Thymus (tissue), 11 donors: ENCODE measurements at regions not wholly inside any gene's neighbourhood (a gene's known extent, or its start where the extent isn't known, plus 50 kb on each side); places are given as distances from the start of the nearest gene placed in this dataset.
A peak's percentile ranks its signal among the peaks of the same experiment; 100 is the strongest.

ENCODE experiments used
- DNase-seq, 9 donors: peaks; one replicate each; pipeline ENCODE4 v3.0.0-alpha.2; 2013; ENCODE audit warnings: low spot score in 9 of 9, low read depth in 6 of 9, missing footprints in 1 of 9
- H3K27ac ChIP-seq, 2 donors: one replicate each; pipeline ENCODE4 v1.5.1; 2013; ENCODE audit warnings: control low read depth in 1 of 2, low read depth in 1 of 2, low read length in 1 of 2, mild to moderate bottlenecking in 1 of 2, moderate library complexity in 1 of 2
- H3K27me3 ChIP-seq, 2 donors: one replicate each; pipeline ENCODE4 v1.5.1; 2013; ENCODE audit warnings: low read length in 1 of 2; ENCODE audit not compliant: control insufficient read depth in 2 of 2, insufficient read depth in 1 of 2
- H3K36me3 ChIP-seq, 2 donors: one replicate each; pipeline ENCODE4 v1.5.1; 2013; ENCODE audit warnings: low read length in 1 of 2, mild to moderate bottlenecking in 1 of 2, moderate library complexity in 1 of 2; ENCODE audit not compliant: control insufficient read depth in 2 of 2, insufficient read depth in 2 of 2
- H3K4me1 ChIP-seq, 2 donors: one replicate each; pipeline ENCODE4 v1.5.1; 2013; ENCODE audit warnings: low read length in 2 of 2; ENCODE audit not compliant: control insufficient read depth in 2 of 2, insufficient read depth in 2 of 2
- H3K4me3 ChIP-seq, 2 donors: one replicate each; pipeline ENCODE4 v1.5.1; 2013; ENCODE audit warnings: low read length in 2 of 2, control low read depth in 1 of 2, mild to moderate bottlenecking in 1 of 2
- H3K9me3 ChIP-seq, 2 donors: one replicate each; pipeline ENCODE4 v1.5.1; 2013; ENCODE audit warnings: low read length in 1 of 2, mild to moderate bottlenecking in 1 of 2; ENCODE audit not compliant: control insufficient read depth in 2 of 2, insufficient read depth in 1 of 2
- WGBS: extraction: QIAGEN DNeasy Blood & Tissue Kit; methylation state at CpG from one replicate; pipeline ENCODE4 v1.1.7; 2013; 5-methylcytosine and 5-hydroxymethylcytosine counted together
- donor health status: healthy.

DNA sequence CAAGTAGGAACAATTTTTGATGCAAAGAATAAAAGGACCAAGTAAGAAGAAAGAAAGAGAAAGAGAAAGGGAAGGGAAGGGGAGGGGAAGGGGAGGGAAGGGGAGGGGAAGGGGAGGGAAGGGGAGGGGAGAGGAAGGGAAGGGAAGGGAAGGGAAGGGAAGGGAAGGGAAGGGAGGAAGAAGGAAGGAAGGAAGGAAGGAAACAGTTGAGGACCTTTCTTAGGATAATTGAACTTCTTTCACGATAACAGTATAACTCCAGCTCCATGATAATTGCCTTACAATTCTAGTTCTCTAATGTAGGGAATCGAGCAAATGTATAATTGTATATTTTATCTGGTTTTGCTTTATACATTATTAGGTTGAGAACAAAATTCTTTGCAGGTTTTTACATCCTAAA, 556.2 kb upstream of the PCDH10 start:
- H3K36me3 ChIP-seq, result no peaks in the 10 kb centered on the region
- no peaks in the 10 kb centered on the region for H3K9me3 ChIP-seq
- no peak overlapping the region for H3K4me3 ChIP-seq
- H3K27me3 ChIP-seq, result no peaks in the 10 kb centered on the region
- H3K4me1 ChIP-seq, result no peaks in the 10 kb centered on the region
- DNase-seq, result no peak
- 100% methylated on average over 2 of the region's 2 CpGs for whole genome bisulfite sequencing
- no peak overlapping the region for H3K27ac ChIP-seq

DNA sequence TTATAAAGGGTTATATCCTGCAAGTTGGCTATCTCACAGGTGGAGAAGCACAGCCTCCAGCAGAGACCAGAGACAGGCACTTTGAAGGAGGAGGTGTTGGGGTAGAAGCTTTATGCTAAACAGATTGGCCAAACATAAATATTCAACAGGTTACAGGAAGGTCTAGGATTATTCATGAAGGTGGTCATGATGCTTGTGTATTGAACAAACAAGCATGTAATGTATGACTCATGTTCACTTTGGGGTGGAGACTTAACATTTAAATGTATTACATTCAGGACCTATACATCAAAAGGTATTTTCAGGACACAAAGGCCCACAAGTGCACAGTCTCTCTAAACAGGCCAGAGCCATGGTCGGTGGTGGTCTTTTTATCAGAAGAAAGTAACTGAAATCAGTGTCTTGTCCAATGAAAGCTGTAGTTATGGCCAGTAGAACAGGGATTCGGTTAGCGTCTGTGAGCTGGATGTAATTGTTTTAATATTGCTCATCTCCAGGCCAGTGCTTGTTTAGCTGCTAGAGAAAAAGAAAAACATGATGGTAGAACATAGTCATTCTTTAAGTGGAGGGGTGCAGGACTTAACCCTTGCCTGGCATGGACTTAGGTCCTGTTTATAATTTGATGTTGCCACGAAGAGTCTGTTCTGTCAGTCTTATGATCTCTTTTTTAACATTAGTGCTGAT, 555.2 kb upstream of the PCDH10 start:
- no peaks in the 10 kb centered on the region for H3K27me3 ChIP-seq
- H3K9me3 ChIP-seq, result no peaks in the 10 kb centered on the region
- no peaks in the 10 kb centered on the region for H3K36me3 ChIP-seq
- WGBS, result 69% methylated on average over 4 of the region's 4 CpGs
- H3K4me1 ChIP-seq, result no peaks in the 10 kb centered on the region
- H3K27ac ChIP-seq, result no peak overlapping the region
- no peak overlapping the region for H3K4me3 ChIP-seq
- no peak for DNase-seq

DNA sequence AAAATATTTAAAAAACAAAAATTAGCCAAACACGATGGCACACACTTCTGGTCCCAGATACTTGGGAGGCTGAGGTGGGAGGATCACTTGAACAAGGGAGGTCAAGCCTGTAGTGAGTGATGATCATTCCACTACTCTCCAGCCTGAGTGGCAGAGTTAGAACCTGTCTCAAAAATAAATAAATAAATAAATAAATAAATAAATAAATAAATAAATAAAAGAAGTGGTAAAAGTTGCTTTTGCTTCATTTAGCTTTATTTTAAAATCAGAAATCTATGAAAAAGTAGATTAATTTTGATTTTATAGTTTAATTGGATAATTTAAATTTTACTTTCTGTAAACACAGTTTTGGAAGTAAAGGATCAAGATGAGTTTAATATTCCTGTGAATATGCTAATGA, 552.9 kb upstream of the PCDH10 start:
- H3K27me3 ChIP-seq, result no peaks in the 10 kb centered on the region
- no peaks in the 10 kb centered on the region for H3K36me3 ChIP-seq
- no peak for DNase-seq
- 97% methylated on average over 1 of the region's 1 CpG for WGBS
- H3K27ac ChIP-seq, result no peak overlapping the region
- no peak overlapping the region for H3K4me3 ChIP-seq
- no peaks in the 10 kb centered on the region for H3K4me1 ChIP-seq
- H3K9me3 ChIP-seq, result no peaks in the 10 kb centered on the region

DNA sequence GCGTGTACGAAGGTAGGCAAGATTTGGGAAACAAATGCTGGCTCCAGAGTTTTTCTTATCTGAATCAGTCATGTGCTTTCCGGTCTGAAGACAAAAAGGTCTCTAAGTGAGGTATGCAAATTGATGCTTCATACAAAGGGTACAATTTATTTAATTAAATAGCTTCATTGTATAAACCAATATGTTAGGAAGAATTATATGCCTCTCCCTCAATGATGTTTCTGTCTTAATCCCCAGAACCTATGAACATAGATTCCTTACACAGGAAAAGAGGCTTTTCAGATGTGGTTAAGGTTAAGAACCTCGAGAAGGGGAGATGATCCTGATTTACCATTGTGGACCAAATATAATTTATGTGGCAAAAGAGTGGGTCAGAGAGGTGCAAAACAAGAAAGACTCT, 543.5 kb upstream of the PCDH10 start:
- Histone ChIP-seq H3K36me3 (no peaks in the 10 kb centered on the region), H3K4me1 (no peaks in the 10 kb centered on the region), H3K9me3 (no peaks in the 10 kb centered on the region), H3K27me3 (no peaks in the 10 kb centered on the region), H3K4me3 (no peak overlapping the region), H3K27ac (no peak overlapping the region)
- DNase-seq, result no peak
- WGBS, result 65% methylated on average over 4 of the region's 4 CpGs

- no peak for DNase-seq
- H3K27me3 ChIP-seq, result no peaks in the 10 kb centered on the region
- H3K27ac ChIP-seq, result no peak overlapping the region
Measured at GRCh38 chr4:132614682-132615081, 534.4 kb upstream of the PCDH10 start.

DNA sequence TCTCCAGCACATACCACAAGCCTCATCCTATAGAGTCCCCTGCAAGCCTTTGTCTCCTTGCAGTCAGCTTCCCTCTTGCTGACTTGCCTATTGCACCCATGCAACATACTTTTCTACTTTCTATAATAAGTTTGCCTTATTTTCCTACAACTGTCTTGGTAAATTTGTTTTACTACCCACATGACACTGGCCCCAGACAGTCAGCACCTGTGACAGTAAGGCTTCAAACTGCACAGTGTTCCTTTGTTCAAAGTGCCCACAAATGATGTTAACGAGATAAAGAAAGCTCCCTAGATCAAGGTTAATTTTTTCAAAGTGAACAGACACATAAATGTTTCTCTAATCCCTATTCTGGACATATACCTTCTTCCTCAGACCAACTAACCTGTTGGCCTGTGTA, 529.1 kb upstream of the PCDH10 start:
- H3K4me1 ChIP-seq, result peaks cover 6 to 11% of the 10 kb centered on the region in 2 donors
- peak in 8 of 9 donors; percentile 14 to 81 (median 48) for DNase-seq
- H3K9me3 ChIP-seq, result peaks cover 2 to 12% of the 10 kb centered on the region in 2 donors
- H3K36me3 ChIP-seq, result no peaks in the 10 kb centered on the region
- WGBS, result 10% methylated on average over 1 of the region's 1 CpG
- no peaks in the 10 kb centered on the region for H3K27me3 ChIP-seq
- no peak overlapping the region for H3K4me3 ChIP-seq
- H3K27ac ChIP-seq, result peak overlapping the region in 1 of 2 donors; percentile 78

More at GRCh38 chr4:132614682-132615081, 534.4 kb upstream of the PCDH10 start:
- no peak overlapping the region for H3K4me3 ChIP-seq
- H3K9me3 ChIP-seq, result peaks cover 2 to 12% of the 10 kb centered on the region in 2 donors
- peaks cover under 1 to 3% of the 10 kb centered on the region in 2 donors for H3K4me1 ChIP-seq
- no peaks in the 10 kb centered on the region for H3K36me3 ChIP-seq

DNA sequence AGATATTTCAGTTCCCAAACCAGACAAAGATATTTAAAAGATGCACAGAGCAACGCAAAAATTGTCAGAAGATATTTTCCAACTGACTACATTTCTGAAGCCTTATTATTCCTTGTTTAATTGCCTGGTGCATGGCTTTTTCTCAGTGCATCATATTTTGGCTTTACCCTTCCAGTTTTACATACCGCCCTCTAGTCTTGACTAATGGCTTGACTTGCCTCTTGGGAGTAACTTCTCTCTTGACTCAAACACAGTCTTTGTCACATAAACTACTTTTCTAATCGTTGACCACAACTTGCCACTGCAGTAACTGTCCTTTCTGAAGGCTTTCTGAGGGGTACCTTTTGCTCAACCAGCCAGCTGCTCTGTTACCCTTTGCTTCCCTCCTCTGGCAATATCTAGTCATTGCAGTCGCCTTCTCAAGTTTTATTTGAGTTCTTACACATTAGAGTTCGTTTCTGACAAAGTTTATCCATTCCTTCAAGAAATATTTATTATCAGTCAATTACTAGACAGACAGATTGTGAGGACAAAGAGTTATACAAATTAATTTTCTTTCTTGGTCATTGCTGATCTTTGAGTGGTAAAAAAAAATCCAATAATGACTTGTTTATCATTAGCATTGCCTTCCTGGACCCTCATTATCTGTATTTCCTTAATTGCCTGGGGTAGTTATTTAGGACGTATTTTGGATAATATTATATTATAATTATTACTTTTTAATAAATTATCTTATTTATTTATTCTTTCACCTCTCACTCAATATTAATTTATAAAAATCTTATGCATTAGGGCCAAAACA, 506.9 kb upstream of the PCDH10 start:
- 30% methylated on average over 6 of the region's 6 CpGs for WGBS
- H3K36me3 ChIP-seq, result no peaks in the 10 kb centered on the region
- DNase-seq, result peak; percentile 33 to 82 (median 48)
- no peaks in the 10 kb centered on the region for H3K4me1 ChIP-seq
- no peak overlapping the region for H3K4me3 ChIP-seq
- no peak overlapping the region for H3K27ac ChIP-seq
- H3K27me3 ChIP-seq, result no peaks in the 10 kb centered on the region
- no peaks in the 10 kb centered on the region for H3K9me3 ChIP-seq

GRCh38 chr4:132646186-132646585, 502.9 kb upstream of the PCDH10 start:
- Histone ChIP-seq H3K36me3 (no peaks in the 10 kb centered on the region), H3K27me3 (no peaks in the 10 kb centered on the region), H3K27ac (no peak overlapping the region), H3K4me3 (no peak overlapping the region), H3K4me1 (no peaks in the 10 kb centered on the region), H3K9me3 (no peaks in the 10 kb centered on the region)
- WGBS, result 94% methylated on average over 2 of the region's 2 CpGs
- no peak for DNase-seq

DNA sequence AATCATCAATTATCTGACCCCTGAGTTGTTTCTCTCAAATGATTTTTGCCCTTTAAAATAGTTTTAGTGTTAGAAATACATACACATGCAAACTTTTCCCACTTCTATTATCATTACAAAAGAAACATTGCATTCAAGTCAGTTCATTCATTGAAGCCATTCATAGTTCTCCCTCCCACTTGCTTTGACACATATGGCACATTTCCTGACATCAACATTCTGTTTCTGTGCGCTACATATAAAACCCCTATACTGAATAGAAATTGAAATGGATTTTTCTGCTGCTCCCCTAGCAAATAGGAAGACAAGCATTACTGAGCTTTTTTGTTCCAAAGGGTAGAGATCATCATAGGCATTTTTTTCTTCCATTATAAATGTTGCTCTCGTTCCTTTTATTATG, 497.9 kb upstream of the PCDH10 start:
- Histone ChIP-seq H3K4me3 (no peak overlapping the region), H3K9me3 (no peaks in the 10 kb centered on the region), H3K27me3 (no peaks in the 10 kb centered on the region), H3K27ac (no peak overlapping the region), H3K36me3 (no peaks in the 10 kb centered on the region), H3K4me1 (no peaks in the 10 kb centered on the region)
- no peak for DNase-seq
- 96% methylated on average over 2 of the region's 2 CpGs for WGBS
